ENCODE measurements at regions not wholly inside any gene's neighbourhood (a gene's known extent, or its start where the extent isn't known, plus 50 kb on each side); places are given as distances from the start of the nearest gene placed in this dataset.

DNA sequence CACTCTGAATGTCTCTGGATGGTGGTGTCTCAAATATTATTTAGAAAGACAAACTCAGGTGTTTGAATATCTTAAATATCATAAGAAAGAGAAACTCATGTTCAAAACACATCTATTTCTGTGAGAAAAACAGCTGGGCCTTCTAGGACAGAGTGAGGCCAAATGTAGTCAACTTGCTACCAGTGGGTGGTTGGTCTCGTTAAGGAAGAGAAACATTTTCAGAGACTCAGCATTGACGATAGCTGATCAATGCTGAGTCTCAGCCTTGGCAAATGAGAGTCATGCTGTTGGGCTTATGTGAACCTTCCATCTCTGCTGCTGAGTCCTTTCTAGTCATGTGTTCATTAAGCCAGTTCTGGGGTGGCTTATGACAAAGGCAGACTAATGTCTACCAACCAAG, 418.0 kb downstream of the CETN3 start:
- no peak for DNase-seq (ENCODE audit: low read depth in 2 of 2)

- DNase-seq (ENCODE audit: low read depth in 2 of 2) = no peak
These were observed 419.8 kb downstream of the CETN3 start for GRCh38 chr5:89989776-89990175.

- no peak for DNase-seq (ENCODE audit: low read depth in 2 of 2)
These were observed 420.4 kb downstream of the CETN3 start for GRCh38 chr5:89988998-89989655.

DNA sequence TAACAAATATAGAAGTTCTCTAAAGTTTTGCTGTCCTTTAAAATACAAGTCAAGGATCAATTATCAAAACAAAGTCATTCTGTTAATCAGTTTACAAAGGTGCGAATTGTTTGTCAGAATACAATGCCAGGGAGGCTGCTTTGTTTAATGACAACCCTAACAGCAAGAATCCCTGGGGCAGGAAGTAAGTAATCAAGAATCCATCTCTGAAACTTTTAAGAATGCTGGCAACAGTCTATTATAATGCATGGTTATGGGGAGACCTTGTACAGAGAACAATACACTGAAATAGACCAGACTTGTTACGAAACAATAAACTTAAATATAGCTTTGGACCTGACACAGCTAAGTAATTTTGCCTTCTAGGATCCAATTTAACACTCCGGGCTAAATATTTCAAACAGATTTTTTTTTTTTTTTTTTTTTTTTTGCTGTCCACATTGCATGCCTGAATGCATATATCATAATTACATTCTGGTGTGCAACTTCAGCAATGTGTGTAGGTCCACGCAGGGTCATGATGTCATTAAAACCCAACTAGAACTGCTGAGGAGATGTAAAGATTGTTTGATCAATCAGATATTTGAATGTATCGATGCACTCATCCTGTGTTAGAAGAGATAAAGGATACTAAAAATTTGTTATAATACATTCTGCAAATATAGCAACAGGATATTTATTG, 421.3 kb downstream of the CETN3 start:
- no peak for DNase-seq (ENCODE audit: low read depth in 2 of 2)

DNA sequence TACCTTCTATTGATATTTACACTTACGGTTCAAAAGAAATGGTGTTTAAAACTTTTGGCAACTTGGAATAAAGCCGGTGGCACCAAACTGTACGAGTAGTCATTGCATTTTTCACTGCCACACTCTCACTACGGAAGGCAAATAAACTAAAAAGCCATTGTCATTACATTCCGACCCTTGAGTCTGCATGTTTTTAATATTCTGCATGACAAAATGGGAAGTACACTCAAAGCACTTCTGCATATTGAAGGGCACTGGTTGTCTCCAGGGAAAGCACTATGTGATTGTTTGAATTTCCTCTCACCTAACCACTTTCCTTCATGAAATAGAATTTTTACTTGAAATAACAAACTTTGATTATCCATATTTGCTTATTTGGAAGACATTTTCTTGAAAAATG, 426.3 kb downstream of the CETN3 start:
- DNase-seq (ENCODE audit: low read depth in 2 of 2) = no peak

- DNase-seq (ENCODE audit: low read depth in 2 of 2) = no peak
These were observed 427.4 kb downstream of the CETN3 start for GRCh38 chr5:89981878-89982773.

GRCh38 chr5:89981021-89981420, 428.5 kb downstream of the CETN3 start:
- DNase-seq (ENCODE audit: low read depth in 2 of 2) = no peak

GRCh38 chr5:89973516-89973915, 436.0 kb downstream of the CETN3 start:
- no peak for DNase-seq (ENCODE audit: low read depth in 2 of 2)

- no peak for DNase-seq (ENCODE audit: low read depth in 2 of 2)
These were observed 436.7 kb downstream of the CETN3 start for GRCh38 chr5:89972901-89973300.

GRCh38 chr5:89968958-89969381, 440.6 kb downstream of the CETN3 start:
- no peak for DNase-seq (ENCODE audit: low read depth in 2 of 2)

GRCh38 chr5:89967771-89968444, 441.6 kb downstream of the CETN3 start:
- no peak for DNase-seq (ENCODE audit: low read depth in 2 of 2)

- no peak for DNase-seq (ENCODE audit: low read depth in 2 of 2)
These were observed 452.7 kb downstream of the CETN3 start for GRCh38 chr5:89956838-89957237.

DNA sequence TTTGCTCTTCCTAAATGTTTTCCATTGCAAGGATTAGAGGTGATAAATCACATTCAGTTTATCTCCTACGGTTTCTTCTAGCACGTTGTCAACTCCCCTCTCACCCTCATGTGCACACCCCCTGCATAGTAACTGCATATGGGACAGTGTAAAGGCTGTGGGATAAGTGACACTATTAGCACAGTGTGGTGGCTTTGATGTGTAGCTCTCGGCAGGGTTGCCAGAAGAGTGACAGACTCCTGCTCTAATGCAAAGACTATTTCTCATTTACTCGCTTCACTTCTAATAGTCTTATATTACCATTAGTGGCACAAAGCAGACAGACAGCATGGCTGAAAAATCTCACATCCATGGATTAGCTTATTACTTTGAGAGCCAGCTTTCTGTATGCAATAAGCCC, 454.6 kb downstream of the CETN3 start:
- no peak for DNase-seq (ENCODE audit: low read depth in 2 of 2)

- no peak for DNase-seq (ENCODE audit: low read depth in 2 of 2)
These were observed 457.7 kb downstream of the CETN3 start for GRCh38 chr5:89951876-89952275.

DNA sequence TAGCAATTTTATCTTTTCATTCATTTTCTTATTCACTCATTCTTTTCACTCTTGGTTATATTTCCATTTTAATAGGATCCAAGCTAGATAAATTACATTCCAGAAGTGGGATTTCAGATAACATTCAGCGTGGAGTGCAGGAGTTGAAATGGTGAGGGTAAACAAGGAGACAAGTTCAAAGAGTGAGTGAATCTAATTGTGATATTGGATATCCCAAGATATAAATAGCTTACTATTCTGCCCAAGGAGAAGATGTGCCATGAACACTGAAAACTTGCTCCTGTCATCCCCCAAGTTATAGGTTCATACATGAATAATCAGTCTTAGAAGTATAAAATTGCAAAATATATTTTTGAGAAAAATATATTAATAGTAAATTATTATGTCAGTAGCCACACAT, 459.3 kb downstream of the CETN3 start:
- DNase-seq (ENCODE audit: low read depth in 2 of 2) = no peak

GRCh38 chr5:89948977-89949376, 460.6 kb downstream of the CETN3 start:
- no peak for DNase-seq (ENCODE audit: low read depth in 2 of 2)

DNA sequence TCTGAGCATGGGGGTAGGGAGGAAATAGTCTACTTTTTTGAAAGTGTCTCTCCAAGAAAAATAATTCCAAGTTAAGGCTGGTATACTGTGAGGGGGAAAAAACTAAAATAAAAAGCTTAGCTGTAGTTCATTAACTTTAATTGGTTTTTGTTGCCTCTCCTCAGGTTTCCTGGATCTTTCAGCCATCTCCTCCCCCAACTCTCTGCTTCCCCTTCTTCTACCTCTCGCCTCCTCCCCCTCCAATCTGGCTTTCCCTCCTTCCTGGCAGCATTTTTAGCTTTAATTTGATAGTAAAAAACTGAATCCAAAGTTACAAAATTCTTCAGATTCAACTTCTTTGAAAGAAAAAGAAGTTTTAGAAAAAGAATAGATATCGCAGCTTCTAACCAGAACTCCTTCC, 462.6 kb downstream of the CETN3 start:
- DNase-seq (ENCODE audit: low read depth in 2 of 2) = no peak

DNA sequence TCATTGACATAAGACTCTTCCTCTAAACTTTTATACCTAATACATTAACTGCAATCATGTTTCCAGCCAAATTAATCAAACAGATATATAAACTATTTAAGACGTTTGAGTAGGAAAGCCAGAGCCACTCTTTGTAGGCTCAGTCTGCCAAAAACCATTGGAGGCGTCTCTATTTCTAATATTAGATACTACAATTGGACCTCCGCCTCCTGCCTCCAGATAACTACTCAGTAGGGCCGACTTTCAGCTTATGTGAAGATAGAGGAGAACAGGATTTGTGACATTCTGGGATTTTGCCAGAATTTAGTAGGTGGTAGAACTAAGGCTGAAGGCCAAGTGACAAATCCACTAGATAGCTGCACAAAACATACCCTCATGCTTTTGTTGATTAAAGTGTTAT, 463.0 kb downstream of the CETN3 start:
- DNase-seq (ENCODE audit: low read depth in 2 of 2) = no peak

- no peak for DNase-seq (ENCODE audit: low read depth in 2 of 2)
These were observed 467.4 kb downstream of the CETN3 start for GRCh38 chr5:89942171-89942570.

GRCh38 chr5:89936576-89936975, 473.0 kb downstream of the CETN3 start:
- no peak for DNase-seq (ENCODE audit: low read depth in 2 of 2)

DNA sequence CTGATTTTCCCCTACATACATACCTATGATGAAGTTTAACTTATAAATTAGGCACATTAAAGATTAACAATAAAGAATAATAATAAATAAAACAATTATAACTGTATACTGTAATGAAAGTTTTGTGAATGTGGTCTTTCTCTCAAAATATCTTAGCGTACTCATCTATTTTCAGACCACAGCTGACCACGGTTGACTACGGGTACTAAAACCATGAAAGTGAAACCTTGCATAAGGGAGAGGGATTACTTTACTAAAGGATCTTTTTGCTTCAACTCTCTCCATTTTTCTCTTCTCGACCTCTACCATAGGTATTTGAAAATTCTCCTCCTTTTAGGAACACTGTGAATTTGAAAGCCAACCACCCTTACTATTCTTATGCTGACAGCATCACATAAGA, 475.5 kb downstream of the CETN3 start:
- no peak for DNase-seq (ENCODE audit: low read depth in 2 of 2)

GRCh38 chr5:89932771-89933181, 476.8 kb downstream of the CETN3 start:
- DNase-seq (ENCODE audit: low read depth in 2 of 2) = no peak
